HT1080 (cell line): ENCODE measurements at regions not wholly inside any gene's neighbourhood (a gene's known extent, or its start where the extent isn't known, plus 50 kb on each side); places are given as distances from the start of the nearest gene placed in this dataset. TPM values are rescaled to one million over a fixed set of nuclear protein-coding genes. Genes with fewer than 3 reads are reported as not detected.

Experiments
- DNase-seq: peaks from one replicate; pipeline ENCODE4 v3.0.0-alpha.2; 2015; ENCODE audit warnings: low read depth
- small RNA-seq: library from RNA; depleted of rRNA; stranded (forward); fragments of <200 nt; gene quantifications from one replicate; pipeline ENCODE3, GENCODE V24; 2014

DNA sequence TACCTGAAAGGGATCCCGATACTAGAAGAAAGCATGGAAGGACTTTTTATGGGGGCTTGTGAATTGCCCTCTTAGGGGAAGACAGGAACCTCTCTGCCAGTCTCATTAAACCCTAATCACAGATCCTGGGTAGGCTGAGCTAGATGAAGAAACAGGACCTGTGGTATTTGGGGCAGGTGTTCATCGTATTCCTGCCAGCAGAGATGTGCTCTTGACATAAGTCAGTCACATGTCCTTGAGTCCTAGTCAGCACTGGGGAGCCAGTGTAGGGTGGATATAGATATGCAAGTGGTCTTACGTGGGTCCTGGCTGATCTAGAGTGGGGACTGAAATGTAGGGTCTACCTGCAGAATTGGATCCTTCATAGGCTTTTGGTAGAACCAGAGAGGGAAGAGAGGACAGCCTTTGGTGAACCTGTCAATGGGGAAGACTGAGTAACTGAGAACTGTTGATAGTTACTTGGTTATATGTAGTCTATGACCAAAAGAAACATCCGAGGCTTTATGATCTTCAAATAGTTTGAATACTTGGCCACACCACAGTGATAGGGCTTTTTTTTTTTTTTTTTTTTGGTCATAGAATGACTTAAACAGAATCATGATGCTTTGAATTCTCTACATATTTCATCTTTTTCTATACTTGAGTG is 63.5 kb upstream of the WDR1 start:
- DNase-seq = no peak

DNA sequence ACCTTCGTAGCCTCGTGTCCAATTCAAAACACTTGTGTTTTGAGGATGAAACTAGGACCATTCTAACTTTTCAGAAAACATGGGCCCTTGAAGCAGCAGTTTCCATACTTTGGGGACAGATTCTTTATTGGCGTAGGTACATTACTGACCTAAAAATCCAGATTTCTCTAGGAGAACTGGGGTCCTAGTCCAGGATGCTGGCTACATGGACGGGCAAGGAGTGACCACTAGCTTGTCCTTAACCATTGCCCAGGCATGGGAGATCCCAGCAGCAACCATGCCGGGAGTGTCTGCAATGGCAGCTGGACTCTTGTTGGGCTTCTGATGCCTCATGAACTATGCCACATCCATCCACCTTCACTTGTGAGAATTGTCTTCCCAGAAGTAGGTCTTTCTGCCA is 62.2 kb upstream of the WDR1 start:
- no peak for DNase-seq

DNA sequence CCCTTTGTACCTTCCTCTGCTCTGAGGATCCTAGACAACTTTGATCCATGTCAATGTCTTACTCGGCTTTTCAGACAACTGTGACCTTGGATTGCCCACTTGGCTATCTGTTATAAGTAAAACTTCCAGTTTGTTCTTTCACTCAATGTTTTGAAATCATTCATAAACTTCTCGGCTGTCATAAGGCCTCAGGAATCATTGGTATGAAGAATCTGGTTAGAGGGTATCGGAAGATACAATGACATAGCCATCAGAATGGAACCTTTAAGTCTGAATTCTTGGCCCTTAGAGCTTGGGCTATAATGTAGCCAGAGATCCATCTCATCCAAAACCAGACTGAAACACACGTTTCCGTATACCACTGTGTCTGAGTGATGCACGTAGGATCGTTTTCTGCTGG is 59.0 kb upstream of the WDR1 start:
- no peak for DNase-seq

DNA sequence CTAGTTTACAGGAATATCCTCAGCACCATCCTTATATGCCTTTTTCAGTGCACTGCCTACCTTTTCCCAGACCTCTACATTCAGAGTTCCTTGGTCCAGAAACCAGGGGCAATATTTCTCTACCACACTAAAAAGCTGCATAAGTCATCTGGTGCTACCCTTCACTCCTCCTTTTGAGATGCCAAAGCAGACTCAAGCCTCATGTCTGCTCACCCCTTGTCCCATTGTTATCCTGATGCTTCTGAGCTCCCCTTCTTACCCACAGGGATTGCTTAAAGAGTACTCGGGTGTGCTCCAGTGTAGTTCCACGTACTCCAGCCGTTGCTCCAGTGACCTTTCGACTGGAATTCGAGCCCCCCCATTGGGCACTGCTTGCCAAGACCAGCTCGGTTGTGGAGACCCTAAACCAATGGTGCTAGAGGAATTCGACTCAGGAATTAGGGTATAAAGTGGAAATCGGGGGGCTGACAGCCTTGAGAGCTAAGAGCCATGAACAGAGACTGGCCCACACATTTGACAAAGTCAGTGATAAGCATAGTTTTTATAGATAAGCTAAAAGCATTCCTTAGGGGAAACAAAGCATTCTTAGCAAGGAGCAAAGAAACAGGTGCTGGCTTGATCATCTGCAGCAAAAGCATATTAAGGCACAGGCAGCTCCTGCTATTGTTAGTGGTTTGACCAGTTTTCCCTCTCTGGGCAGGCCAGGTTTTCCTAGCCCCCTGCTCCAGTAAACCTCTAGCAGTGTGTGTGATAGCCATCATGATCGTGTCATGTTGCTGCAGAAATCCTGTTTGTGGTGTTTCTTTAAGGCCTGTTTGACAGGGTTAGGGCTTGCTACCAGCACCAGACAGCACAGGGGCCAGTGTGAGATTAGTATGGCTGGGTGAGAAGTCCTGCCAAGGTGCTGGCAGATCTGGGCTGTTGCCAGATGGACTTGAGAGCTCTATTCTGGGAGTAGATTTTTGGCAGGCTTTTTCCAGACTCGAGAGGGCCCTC is 57.5 kb upstream of the WDR1 start:
- no peak for DNase-seq

DNA sequence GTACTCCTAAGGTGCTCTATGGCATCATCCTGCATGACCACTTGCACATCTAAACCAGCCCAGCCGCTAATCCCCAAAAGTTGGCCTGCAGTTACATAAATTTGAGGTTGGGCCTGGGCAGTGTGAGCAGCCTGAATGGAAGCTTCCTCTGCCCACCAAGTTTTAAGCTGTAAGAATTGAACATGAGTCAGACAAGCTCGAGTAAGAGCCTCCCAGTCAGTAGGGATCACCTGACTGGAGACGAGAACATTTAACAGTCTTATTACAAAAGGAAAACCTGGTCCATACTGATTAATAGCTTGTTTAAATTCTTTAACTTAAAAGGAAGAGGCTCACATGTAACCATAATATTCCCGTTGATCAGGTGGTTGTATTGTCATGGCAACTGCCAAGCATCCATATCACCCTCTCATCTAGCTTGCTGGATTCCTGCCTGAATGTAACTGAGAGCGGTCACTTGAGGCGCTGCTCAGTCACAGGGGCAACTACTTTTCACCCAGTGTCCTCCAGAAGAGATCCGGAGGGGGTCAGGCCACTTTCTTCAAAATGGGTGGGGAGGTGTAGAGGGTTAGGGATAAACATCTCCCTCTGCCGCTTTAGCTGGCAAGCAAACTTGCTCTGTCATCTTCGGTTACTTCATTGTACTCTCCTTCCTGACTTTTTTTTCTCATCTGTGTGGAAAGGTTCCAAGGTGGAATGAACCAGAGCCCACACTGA is 56.6 kb upstream of the WDR1 start:
- peak; percentile 84 for DNase-seq

DNA sequence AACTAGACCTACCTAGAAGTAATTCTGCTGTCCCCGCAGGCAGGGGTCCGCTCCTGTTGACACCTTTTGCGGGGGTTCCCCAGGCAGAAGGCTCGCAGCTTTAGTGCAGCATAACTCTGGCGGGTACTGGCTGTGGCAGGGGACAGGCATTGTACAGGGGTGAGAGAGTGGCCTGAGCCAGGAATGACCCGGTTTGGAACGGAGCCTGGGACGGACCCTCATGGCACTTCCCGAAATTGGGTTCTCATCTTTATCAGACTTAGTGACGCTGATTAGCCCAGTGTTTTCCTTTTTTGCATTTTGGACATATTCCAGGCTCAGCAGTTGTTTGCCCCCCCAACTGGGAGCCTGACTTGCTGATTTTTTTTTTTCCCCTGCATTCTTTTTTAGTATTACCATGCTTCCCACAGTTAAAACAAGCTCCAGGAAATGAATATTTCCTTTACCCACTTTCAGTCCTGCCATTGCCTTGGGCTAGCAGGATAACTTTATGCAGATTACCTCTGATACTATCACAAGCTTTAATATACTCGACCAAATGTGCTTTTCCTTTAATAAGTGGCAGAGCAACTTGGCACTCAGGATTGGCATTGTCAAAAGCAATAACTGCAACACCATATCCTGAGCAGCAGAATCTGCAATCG is 55.8 kb upstream of the WDR1 start:
- DNase-seq = no peak

DNA sequence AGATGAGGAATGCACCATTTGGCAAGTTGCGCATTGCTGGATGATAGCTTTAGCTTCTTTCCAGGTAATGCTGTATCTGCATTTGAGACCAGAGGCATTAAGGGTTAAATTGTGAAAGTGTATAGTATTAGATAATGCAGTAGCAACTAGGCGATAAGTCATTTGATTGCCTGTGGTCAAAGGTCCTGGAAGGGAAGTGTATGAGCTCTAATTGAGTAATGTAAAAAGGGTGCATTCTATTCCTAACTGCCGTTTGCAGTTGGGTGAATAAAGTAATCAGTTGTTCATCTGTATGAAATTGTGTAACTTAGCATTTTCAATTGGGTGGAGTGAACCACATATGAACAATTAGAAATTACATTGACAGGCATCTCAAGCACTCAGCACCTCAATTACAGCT is 54.5 kb upstream of the WDR1 start:
- no peak for DNase-seq

DNA sequence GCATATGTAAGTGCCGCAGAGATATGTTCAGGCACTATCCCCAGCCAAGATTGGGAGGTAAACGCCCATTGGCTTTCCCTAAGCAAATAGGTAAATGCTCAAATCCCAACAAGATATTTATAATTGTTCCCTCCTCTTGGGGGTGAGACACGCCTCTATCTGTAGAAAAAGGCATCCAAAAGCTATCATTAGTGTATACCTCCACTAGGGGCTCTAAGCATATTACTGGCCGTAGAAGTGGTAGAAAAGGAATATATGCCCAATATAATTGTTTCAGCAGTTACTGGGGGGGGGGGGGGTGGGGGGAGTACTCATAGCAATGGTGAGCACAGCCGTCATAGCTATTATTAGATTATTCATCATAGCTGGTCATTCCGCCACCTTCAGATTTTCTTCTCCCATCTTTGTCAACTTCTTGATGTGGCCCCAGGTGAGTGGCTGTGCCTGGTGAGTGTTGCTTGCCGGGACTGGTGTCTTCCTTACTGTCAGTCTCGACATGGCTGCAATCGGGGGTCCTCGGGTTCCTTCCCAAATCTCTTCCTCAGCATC is 53.3 kb upstream of the WDR1 start:
- no peak for DNase-seq

DNA sequence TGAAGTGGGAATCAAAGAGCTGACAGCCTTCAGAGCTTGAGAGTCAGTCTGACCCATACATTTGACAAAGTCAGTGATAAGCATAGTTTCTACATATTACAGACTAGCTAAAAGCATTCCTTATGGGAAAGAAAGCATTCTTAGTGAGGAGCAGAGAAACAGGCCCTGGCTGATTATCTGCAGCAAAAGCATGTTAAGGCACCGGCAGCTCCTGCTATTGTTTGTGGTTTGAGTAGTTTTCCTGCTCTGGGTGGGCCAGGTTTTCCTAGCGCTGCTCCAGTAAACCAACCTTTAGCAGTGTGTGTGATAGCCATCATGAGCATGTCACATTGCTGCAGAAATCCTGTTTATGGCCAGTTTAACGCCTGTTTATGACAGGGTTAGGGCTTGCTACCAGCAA is 51.6 kb upstream of the WDR1 start:
- DNase-seq = no peak

DNA sequence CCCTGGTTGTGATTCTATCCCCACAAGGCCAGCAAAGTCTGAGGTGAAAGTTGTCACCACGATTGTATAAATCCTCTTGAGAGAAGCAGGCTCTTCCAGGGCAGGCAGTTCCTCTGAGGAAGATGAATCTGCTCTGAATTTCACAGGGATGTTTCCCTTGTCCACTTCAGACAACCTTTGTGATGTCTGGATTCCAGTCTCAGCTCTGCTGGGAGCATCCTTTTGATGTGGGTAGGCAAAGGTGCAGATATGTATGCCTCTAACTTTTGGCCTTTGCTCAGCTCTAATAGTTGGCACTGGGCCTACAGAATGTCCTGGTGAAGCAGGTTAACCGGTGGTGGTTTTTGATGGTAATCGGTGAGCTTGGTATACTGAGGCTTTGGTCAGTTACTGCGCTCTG is 50.6 kb upstream of the WDR1 start:
- DNase-seq = no peak

Small RNA genes in the stretch of these regions (small RNA-seq; reads per million reads assigned to genes)
- not detected for gene AC006499.8
